ENCODE measurements at regions not wholly inside any gene's neighbourhood (a gene's known extent, or its start where the extent isn't known, plus 50 kb on each side); places are given as distances from the start of the nearest gene placed in this dataset.

- DNase-seq (ENCODE audit: low spot score) = no peak
Observed at GRCh38 chr15:62545467-62546227, 380.6 kb upstream of the C2CD4B start.

GRCh38 chr15:62546628-62547027 lies 381.5 kb upstream of the C2CD4B start:
- no peak for DNase-seq (ENCODE audit: low spot score)

- no peak for DNase-seq (ENCODE audit: low spot score)
Observed at GRCh38 chr15:62547584-62547983, 382.5 kb upstream of the C2CD4B start.

GRCh38 chr15:62549345-62549970 lies 384.4 kb upstream of the C2CD4B start:
- DNase-seq (ENCODE audit: low spot score) = peak; percentile 15

- no peak for DNase-seq (ENCODE audit: low spot score)
Observed at GRCh38 chr15:62550106-62550505, 385.0 kb upstream of the C2CD4B start.

- no peak for DNase-seq (ENCODE audit: low spot score)
Observed at GRCh38 chr15:62552444-62552843, 387.4 kb upstream of the C2CD4B start.

GRCh38 chr15:62553911-62554563 lies 389.0 kb upstream of the C2CD4B start:
- DNase-seq (ENCODE audit: low spot score) = no peak

- DNase-seq (ENCODE audit: low spot score) = no peak
Observed at GRCh38 chr15:62558640-62559380, 393.7 kb upstream of the C2CD4B start.

- no peak for DNase-seq (ENCODE audit: low spot score)
Observed at GRCh38 chr15:62559381-62559733, 394.3 kb upstream of the C2CD4B start.

- no peak for DNase-seq (ENCODE audit: low spot score)
Observed at GRCh38 chr15:62561059-62561519, 396.0 kb upstream of the C2CD4B start.

GRCh38 chr15:62561571-62561970 lies 396.5 kb upstream of the C2CD4B start:
- DNase-seq (ENCODE audit: low spot score) = no peak

GRCh38 chr15:62564886-62565633 lies 400.0 kb upstream of the C2CD4B start:
- DNase-seq (ENCODE audit: low spot score) = no peak

GRCh38 chr15:62565634-62566026 lies 400.5 kb upstream of the C2CD4B start:
- DNase-seq (ENCODE audit: low spot score) = no peak

GRCh38 chr15:62566248-62566647 lies 401.2 kb upstream of the C2CD4B start:
- no peak for DNase-seq (ENCODE audit: low spot score)

GRCh38 chr15:62567501-62567900 lies 402.4 kb upstream of the C2CD4B start:
- no peak for DNase-seq (ENCODE audit: low spot score)

GRCh38 chr15:62568004-62568403 lies 402.9 kb upstream of the C2CD4B start:
- no peak for DNase-seq (ENCODE audit: low spot score)

GRCh38 chr15:62568702-62569101 lies 403.6 kb upstream of the C2CD4B start:
- DNase-seq (ENCODE audit: low spot score) = no peak

- no peak for DNase-seq (ENCODE audit: low spot score)
Observed at GRCh38 chr15:62569460-62570404, 404.6 kb upstream of the C2CD4B start.

GRCh38 chr15:62570405-62570783 lies 405.3 kb upstream of the C2CD4B start:
- DNase-seq (ENCODE audit: low spot score) = no peak

- DNase-seq (ENCODE audit: low spot score) = no peak
Observed at GRCh38 chr15:62571072-62571471, 406.0 kb upstream of the C2CD4B start.

GRCh38 chr15:62572797-62573196 lies 407.7 kb upstream of the C2CD4B start:
- DNase-seq (ENCODE audit: low spot score) = no peak
